Ishikawa (cell line): ENCODE measurements at regions not wholly inside any gene's neighbourhood (a gene's known extent, or its start where the extent isn't known, plus 50 kb on each side); places are given as distances from the start of the nearest gene placed in this dataset.

ENCODE experiments used
- CEBPB ChIP-seq: IDR thresholded peaks from 2 replicates; pipeline ENCODE4 v1.6.1; 2012
- CREB1 ChIP-seq: IDR thresholded peaks from 2 replicates; pipeline ENCODE4 v1.6.1; 2012; ENCODE audit warnings: low read depth
- EGR1 ChIP-seq: IDR thresholded peaks from 2 replicates; pipeline ENCODE4 v1.6.1; 2012
- EP300 ChIP-seq: IDR thresholded peaks from 2 replicates; pipeline ENCODE4 v1.6.1; 2012; ENCODE audit warnings: borderline replicate concordance
- FOXM1 ChIP-seq: IDR thresholded peaks from 2 replicates; pipeline ENCODE4 v1.6.1; 2012; ENCODE audit warnings: low read depth, borderline replicate concordance
- NFIC ChIP-seq: IDR thresholded peaks from 2 replicates; pipeline ENCODE4 v1.6.1; 2012
- RAD21 ChIP-seq: IDR thresholded peaks from 2 replicates; pipeline ENCODE4 v1.6.1; 2012; ENCODE audit warnings: low read depth
- TAF1 ChIP-seq: IDR thresholded peaks from 2 replicates; pipeline ENCODE4 v1.6.1; 2012; ENCODE audit warnings: low read depth, mild to moderate bottlenecking
- TCF12 ChIP-seq: IDR thresholded peaks from 2 replicates; pipeline ENCODE4 v1.6.1; 2012; ENCODE audit warnings: low read depth
- TEAD4 ChIP-seq: IDR thresholded peaks from 2 replicates; pipeline ENCODE4 v1.6.1; 2012
- YY1 ChIP-seq: IDR thresholded peaks from 2 replicates; pipeline ENCODE4 v1.6.1; 2012; ENCODE audit warnings: low read depth
- ZBTB7A ChIP-seq: IDR thresholded peaks from 2 replicates; pipeline ENCODE4 v1.6.1; 2012; ENCODE audit warnings: low read depth
- TF ChIP-seq, protein P1 (sequence below): IDR thresholded peaks from 2 replicates; pipeline ENCODE4 v1.6.1; 2012; ENCODE audit warnings: low read depth, mild to moderate bottlenecking
- TF ChIP-seq, protein P2 (sequence below): IDR thresholded peaks from 2 replicates; pipeline ENCODE4 v1.6.1; 2012

DNA sequence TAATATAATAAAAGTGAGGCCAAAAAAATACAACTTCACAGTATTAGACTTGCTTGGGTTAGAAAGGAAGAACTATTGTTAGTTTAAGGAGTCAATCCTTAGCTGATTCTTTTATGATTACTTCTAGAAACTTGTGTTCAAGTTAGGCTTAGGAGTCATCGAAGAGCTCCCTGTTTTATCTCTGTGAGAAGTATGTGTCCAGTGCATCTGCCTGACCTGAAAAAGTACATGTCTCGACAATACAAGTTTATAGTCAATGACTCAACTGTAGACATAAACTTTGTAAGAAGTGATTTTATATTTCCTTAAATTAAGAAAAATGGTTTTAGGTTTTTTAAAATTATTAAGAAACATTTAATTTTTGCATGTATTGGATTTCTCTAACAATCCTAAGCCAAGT, 571.2 kb downstream of the ZEB2 start:
- TF ChIP-seq, protein P1, sequence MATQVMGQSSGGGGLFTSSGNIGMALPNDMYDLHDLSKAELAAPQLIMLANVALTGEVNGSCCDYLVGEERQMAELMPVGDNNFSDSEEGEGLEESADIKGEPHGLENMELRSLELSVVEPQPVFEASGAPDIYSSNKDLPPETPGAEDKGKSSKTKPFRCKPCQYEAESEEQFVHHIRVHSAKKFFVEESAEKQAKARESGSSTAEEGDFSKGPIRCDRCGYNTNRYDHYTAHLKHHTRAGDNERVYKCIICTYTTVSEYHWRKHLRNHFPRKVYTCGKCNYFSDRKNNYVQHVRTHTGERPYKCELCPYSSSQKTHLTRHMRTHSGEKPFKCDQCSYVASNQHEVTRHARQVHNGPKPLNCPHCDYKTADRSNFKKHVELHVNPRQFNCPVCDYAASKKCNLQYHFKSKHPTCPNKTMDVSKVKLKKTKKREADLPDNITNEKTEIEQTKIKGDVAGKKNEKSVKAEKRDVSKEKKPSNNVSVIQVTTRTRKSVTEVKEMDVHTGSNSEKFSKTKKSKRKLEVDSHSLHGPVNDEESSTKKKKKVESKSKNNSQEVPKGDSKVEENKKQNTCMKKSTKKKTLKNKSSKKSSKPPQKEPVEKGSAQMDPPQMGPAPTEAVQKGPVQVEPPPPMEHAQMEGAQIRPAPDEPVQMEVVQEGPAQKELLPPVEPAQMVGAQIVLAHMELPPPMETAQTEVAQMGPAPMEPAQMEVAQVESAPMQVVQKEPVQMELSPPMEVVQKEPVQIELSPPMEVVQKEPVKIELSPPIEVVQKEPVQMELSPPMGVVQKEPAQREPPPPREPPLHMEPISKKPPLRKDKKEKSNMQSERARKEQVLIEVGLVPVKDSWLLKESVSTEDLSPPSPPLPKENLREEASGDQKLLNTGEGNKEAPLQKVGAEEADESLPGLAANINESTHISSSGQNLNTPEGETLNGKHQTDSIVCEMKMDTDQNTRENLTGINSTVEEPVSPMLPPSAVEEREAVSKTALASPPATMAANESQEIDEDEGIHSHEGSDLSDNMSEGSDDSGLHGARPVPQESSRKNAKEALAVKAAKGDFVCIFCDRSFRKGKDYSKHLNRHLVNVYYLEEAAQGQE, result no peak
- TF ChIP-seq EGR1, result no peak

DNA sequence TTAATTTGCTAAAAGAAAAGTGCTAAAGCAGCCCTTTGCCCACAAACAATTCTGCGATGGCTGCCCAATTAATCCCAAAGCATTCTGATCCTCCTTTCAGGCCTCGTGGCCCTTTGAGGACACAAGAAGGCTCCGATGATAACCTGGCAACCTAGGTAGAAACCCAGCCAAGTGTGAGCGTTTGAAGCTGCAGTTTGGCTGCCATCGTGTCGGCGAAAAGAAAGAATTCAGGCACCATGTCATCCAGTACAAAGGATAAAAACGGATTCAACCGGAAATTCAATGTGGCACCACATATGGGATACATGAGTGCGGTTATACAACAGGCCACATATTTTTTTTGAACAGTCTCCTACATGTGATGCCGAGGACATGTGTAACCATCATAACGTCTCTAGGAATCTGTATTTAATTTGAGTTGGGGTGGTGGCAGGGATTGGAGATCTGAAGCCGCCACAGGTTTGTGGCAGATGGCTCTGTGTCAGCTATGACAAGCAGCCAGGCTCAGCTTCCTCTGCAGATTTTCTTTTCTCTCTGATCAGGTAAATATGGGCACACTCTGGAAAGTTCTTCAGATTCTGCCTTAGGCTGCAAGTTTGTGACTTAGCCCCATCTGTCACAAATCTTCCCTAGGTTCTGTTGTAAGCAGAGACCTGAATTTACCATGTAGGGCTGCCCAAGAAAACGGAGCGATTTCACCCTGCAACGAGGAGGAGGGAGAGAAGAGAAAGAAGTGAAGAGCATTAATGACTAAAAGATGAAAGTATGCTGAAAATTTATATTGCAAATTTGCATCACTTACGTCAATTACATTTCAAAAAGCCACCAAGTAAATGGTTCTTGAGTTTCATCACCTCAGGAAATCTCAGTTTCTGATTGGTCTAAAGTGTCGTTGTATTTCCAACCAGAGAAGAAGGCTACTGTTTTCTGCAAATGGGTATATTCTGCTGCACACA, 573.2 kb downstream of the ZEB2 start:
- TF ChIP-seq RAD21, result no peak
- TF ChIP-seq ZBTB7A, result no peak
- TF ChIP-seq EGR1, result no peak

DNA sequence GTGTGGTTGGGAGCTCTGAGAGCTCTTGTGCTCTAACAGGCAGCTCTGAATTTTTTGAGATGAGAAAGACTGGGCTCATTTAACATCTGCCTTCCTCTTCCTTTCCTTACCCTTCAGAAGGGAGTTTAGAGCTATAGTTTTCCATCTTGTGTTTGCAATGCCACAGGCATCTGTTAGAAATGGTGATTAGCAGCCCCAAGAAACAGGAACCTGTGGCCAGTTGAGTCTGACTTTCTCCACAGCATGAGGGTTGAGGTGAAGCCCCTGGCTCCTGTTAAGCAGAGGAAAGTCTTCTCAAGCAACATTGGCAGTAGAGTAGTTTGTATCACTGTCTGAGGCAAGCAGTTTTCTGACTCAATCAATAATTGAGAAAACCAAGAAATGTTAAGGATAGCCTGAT, 577.4 kb downstream of the ZEB2 start:
- TF ChIP-seq RAD21 (no peak), TAF1 (no peak), EP300 (no peak), YY1 (no peak), EGR1 (no peak), CEBPB (no peak), TCF12 (no peak), NFIC (no peak)

DNA sequence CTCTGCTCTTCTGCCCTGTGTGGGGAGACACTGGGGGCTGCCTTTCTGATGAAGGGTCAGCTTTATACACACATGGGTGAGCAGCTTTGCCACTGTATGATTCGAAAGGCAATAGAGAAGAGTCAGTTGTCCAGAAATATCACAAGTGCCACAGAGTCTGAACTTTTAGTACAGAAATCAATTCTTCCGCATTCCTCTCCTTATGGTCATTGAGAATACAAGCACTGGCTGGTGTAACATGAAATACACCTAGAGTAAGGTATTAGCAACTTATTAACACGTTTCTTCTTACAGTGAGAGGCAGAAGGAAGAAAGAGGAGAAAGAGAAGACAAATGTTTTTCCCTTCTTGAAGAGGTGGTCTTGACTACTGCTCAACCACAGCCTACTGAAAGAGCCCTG, 579.2 kb downstream of the ZEB2 start:
- TF ChIP-seq NFIC, result no peak
- no peak for TF ChIP-seq TCF12
- no peak for TF ChIP-seq ZBTB7A
- TF ChIP-seq CEBPB, result no peak
- TF ChIP-seq, protein P1, result no peak
- no peak for TF ChIP-seq RAD21

DNA sequence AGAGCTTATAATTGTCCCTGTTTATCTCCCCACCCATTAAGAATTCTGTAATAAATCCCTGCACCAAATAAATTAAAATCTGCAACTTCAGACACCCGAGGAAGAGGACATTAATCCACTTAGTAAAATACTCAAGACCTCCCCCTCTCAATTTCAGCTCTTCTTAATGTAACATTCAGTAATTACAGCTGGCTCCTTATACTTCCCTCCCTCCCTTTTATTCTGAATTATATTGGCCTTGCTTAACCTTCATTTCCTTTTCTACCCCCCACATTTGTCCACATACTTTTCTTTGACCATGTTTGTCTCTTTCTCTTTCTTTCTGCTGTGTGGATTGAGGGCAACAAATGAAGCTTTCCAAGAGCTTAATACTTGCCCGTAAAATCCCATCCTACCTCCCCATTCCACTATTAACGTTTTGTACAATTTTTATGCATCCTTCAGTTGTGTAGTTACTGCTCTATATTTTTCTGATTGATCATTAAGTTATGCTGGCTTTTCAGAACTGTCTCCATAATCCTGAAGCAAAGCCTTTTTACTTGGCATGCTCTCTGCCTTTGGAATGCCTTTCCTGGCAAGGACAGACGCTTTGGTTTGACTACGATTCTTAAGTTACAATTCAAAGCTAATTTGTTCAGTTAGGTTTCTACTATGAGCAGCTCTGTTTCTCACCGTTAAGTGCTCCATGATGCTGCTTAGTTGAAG, 580.1 kb downstream of the ZEB2 start:
- TF ChIP-seq TEAD4, result no peak
- TF ChIP-seq, protein P2, sequence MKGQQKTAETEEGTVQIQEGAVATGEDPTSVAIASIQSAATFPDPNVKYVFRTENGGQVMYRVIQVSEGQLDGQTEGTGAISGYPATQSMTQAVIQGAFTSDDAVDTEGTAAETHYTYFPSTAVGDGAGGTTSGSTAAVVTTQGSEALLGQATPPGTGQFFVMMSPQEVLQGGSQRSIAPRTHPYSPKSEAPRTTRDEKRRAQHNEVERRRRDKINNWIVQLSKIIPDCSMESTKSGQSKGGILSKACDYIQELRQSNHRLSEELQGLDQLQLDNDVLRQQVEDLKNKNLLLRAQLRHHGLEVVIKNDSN, result no peak
- TF ChIP-seq, protein P1, result no peak
- TF ChIP-seq CEBPB, result no peak
- TF ChIP-seq EP300, result no peak
- no peak for TF ChIP-seq EGR1
- TF ChIP-seq TCF12, result no peak
- TF ChIP-seq TAF1, result no peak
- no peak for TF ChIP-seq FOXM1
- no peak for TF ChIP-seq CREB1
- no peak for TF ChIP-seq RAD21
- no peak for TF ChIP-seq NFIC
